Smooth muscle cell (in vitro differentiated cells): ENCODE measurements at regions not wholly inside any gene's neighbourhood (a gene's known extent, or its start where the extent isn't known, plus 50 kb on each side); places are given as distances from the start of the nearest gene placed in this dataset.

ENCODE experiments used
- DNase-seq: peaks from one replicate; lab custom pipeline; 2025; ENCODE audit not compliant: unreplicated experiment; lab: John Stamatoyannopoulos, UW
- H2AFZ ChIP-seq: fragments of 200-600 bp; sonication (generic); 2 replicates; pipeline ENCODE4 v1.6.0; 2016; ENCODE audit warnings: antibody characterized with exemption, low read depth, mild to moderate bottlenecking
- H3F3A ChIP-seq: fragments of 200-600 bp; sonication (generic); 2 replicates; pipeline ENCODE4 v1.6.0; 2017; ENCODE audit warnings: antibody characterized with exemption, low read depth
- H3K27ac ChIP-seq: fragments of 200-600 bp; sonication (generic); 2 replicates; pipeline ENCODE4 v1.5.1; 2016; ENCODE audit warnings: low read depth, mild to moderate bottlenecking
- H3K27me3 ChIP-seq: fragments of 200-600 bp; sonication (generic); 2 replicates; pipeline ENCODE4 v1.6.1; 2016; ENCODE audit warnings: low read depth, mild to moderate bottlenecking
- H3K36me3 ChIP-seq: fragments of 200-600 bp; sonication (generic); 2 replicates; pipeline ENCODE4 v1.5.1; 2016; ENCODE audit warnings: low read depth
- H3K4me1 ChIP-seq: fragments of 200-600 bp; sonication (generic); 2 replicates; pipeline ENCODE4 v1.5.1; 2016; ENCODE audit warnings: low read depth
- H3K4me2 ChIP-seq: fragments of 200-600 bp; sonication (generic); 2 replicates; pipeline ENCODE4 v1.6.0; 2016; ENCODE audit warnings: mild to moderate bottlenecking
- H3K4me3 ChIP-seq: fragments of 200-600 bp; sonication (generic); 2 replicates; pipeline ENCODE4 v1.5.1; 2016; ENCODE audit warnings: mild to moderate bottlenecking
- H3K79me2 ChIP-seq: fragments of 200-600 bp; sonication (generic); 2 replicates; pipeline ENCODE4 v1.6.0; 2016; ENCODE audit warnings: low read depth, mild to moderate bottlenecking
- H3K9ac ChIP-seq: fragments of 200-600 bp; sonication (generic); 2 replicates; pipeline ENCODE4 v1.6.0; 2016; ENCODE audit warnings: low read depth
- H3K9me3 ChIP-seq: fragments of 200-600 bp; sonication (generic); replicated peaks from 2 replicates; pipeline ENCODE4 v1.5.1; 2016; ENCODE audit warnings: low read depth
- H4K20me1 ChIP-seq: fragments of 200-600 bp; sonication (generic); 2 replicates; pipeline ENCODE4 v1.6.0; 2016; ENCODE audit warnings: low read depth
- CTCF ChIP-seq: fragments of 200-600 bp; sonication (generic); IDR thresholded peaks from 2 replicates; pipeline ENCODE4 v1.5.1; 2017; ENCODE audit warnings: borderline replicate concordance, mild to moderate bottlenecking, antibody characterized with exemption; ENCODE audit not compliant: insufficient read depth, poor library complexity, severe bottlenecking
- WGBS: methylation state at CpG from one replicate; pipeline ENCODE4 v1.1.7; 2016; ENCODE audit warnings: low lambda C conversion rate; 5-methylcytosine and 5-hydroxymethylcytosine counted together

DNA sequence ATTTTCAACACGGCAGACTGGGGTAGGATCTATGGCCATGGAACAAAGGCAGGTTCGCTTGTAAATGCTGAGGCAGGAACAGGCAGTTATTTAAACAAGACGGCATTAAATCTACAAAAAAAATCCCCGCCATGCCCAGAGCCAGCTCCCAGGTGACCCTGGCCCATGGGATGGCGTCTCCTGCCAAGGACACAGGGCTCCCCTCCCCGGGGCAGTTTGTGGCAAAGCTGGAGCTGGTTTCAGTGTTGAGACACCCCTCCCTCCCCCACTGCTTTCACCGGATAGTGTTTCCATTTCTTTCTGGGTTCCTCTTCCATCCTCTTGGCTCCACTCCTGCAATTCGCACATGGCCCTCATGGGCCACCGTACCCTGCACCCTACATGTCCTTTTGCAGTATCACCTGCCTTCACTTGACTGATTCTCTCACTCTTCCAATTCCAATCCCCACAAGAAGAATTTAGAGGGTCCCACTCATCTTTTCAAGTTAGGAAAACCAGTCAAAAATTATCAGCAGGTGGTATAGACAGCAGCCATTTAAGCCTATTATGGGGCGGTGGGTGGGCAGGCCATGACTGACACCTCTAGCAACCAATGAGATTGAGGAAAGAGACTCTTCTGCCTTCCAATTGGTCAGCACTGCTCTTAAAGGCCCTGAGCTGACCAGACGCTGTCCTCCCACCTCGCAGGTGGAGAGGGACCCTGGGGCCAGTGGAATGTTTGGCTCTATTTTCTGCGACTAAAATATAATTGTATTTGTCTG is 52.0 kb downstream of the OLIG1 start:
- peaks cover 21% of the 10 kb centered on the region for H3K27me3 ChIP-seq
- no peak overlapping the region for H3K4me3 ChIP-seq
- no peaks in the 10 kb centered on the region for H4K20me1 ChIP-seq
- no peak overlapping the region for H3K4me2 ChIP-seq
- no peak for DNase-seq
- H3K9me3 ChIP-seq: no peaks in the 10 kb centered on the region
- H2AFZ ChIP-seq: no peak overlapping the region
- H3F3A ChIP-seq: no peaks in the 10 kb centered on the region
- no peaks in the 10 kb centered on the region for H3K36me3 ChIP-seq
- H3K27ac ChIP-seq: no peak overlapping the region
- 87% methylated on average over 13 of the region's 13 CpGs for WGBS
- peaks cover under 1% of the 10 kb centered on the region for H3K4me1 ChIP-seq
- no peaks in the 10 kb centered on the region for H3K79me2 ChIP-seq
- no peak for TF ChIP-seq CTCF
- H3K9ac ChIP-seq: no peak overlapping the region

DNA sequence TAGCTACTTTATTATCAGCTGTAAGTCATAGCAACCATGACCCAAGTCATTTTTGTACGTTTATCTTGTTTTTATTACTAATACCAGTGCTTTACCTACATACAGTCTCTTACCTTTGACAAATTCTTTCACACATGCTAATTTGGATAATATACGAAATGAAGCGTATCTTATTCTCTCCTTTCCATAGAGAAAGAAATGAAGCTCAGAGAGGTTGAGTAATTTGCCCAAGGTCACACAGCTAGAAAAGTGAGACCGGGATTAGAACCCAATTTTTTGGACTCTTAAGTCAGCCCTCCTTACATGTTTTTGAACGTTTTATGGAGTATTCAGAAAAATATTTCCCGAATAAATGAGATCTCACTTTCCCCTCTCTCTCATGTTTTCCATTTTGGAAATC is 52.6 kb downstream of the OLIG1 start:
- H3K4me3 ChIP-seq: no peak overlapping the region
- H4K20me1 ChIP-seq: no peaks in the 10 kb centered on the region
- no peak for DNase-seq
- no peaks in the 10 kb centered on the region for H3K36me3 ChIP-seq
- H3F3A ChIP-seq: no peaks in the 10 kb centered on the region
- H3K9ac ChIP-seq: no peak overlapping the region
- no peak for TF ChIP-seq CTCF
- H3K4me2 ChIP-seq: no peak overlapping the region
- peaks cover 4% of the 10 kb centered on the region for H3K4me1 ChIP-seq
- no peaks in the 10 kb centered on the region for H3K9me3 ChIP-seq
- H3K27ac ChIP-seq: no peak overlapping the region
- H2AFZ ChIP-seq: no peak overlapping the region
- WGBS: 90% methylated on average over 6 of the region's 6 CpGs
- H3K79me2 ChIP-seq: no peaks in the 10 kb centered on the region
- H3K27me3 ChIP-seq: peaks cover 21% of the 10 kb centered on the region

DNA sequence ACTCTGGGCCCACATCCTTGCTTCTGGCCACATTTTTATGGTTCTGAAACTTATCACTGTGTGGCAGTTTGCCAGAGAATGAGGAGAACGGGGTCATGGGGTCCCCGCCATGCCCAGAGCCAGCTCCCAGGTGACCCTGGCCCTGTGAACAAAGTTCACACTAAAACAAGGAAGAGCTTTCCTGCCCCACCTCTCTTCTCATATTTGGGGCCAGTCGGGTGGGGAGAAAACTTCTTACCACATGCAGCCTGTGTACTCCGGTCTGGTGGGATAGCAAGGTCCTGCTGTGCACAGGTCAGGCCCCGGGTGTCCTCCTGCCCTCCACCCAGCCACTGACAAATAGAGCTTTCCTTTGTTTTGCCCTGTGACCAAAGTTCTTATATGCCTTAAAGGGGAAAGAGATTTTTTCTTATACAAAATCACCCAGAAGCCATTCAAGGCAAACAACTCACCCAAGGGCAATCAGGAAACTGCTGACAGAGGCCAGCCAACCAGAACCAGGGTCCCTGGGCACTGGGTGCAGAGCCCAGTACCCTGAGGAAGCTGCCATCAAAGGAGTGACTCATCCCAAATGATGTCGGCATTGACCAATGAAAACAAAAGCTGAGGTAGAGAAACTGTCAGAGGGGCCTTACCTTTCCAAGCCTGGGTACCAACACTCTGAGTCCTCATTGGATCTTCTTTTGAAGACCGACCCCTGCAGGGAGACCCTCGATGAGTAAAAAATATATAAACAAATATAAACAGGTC is 53.6 kb downstream of the OLIG1 start:
- Histone ChIP-seq H3F3A (no peaks in the 10 kb centered on the region), H3K4me3 (no peak overlapping the region), H3K9ac (no peak overlapping the region), H3K27me3 (peaks cover 31% of the 10 kb centered on the region), H3K79me2 (no peaks in the 10 kb centered on the region), H3K9me3 (no peaks in the 10 kb centered on the region), H3K27ac (no peak overlapping the region), H4K20me1 (no peaks in the 10 kb centered on the region), H2AFZ (no peak overlapping the region), H3K4me2 (no peak overlapping the region), H3K4me1 (peaks cover 4% of the 10 kb centered on the region), H3K36me3 (no peaks in the 10 kb centered on the region)
- no peak for DNase-seq
- 90% methylated on average over 8 of the region's 8 CpGs for WGBS
- TF ChIP-seq CTCF: no peak
